GM21526 (cell line): ENCODE measurements at regions not wholly inside any gene's neighbourhood (a gene's known extent, or its start where the extent isn't known, plus 50 kb on each side); places are given as distances from the start of the nearest gene placed in this dataset.

Experiments
- ATAC-seq: cut with Tn5 transposase; IDR thresholded peaks from one replicate; pipeline ENCODE4 v1.9.1; 2021; ENCODE audit warnings: moderate library complexity; ENCODE audit not compliant: unreplicated experiment, low FRiP score

- ATAC-seq: no peak
Measured at GRCh38 chr9:107931071-107931715, 441.6 kb upstream of the KLF4 start.

- ATAC-seq: no peak
Measured at GRCh38 chr9:107929443-107929842, 439.9 kb upstream of the KLF4 start.

- ATAC-seq: no peak
Measured at GRCh38 chr9:107928701-107929371, 439.3 kb upstream of the KLF4 start.

- ATAC-seq: no peak
Measured at GRCh38 chr9:107927276-107927675, 437.7 kb upstream of the KLF4 start.

- ATAC-seq: no peak
Measured at GRCh38 chr9:107925749-107926297, 436.3 kb upstream of the KLF4 start.

GRCh38 chr9:107922260-107922659, 432.7 kb upstream of the KLF4 start:
- no peak for ATAC-seq

- no peak for ATAC-seq
Measured at GRCh38 chr9:107919263-107919662, 429.7 kb upstream of the KLF4 start.

- no peak for ATAC-seq
Measured at GRCh38 chr9:107918749-107919148, 429.2 kb upstream of the KLF4 start.

GRCh38 chr9:107914151-107914550, 424.6 kb upstream of the KLF4 start:
- ATAC-seq: no peak

GRCh38 chr9:107907715-107908114, 418.1 kb upstream of the KLF4 start:
- ATAC-seq: no peak

GRCh38 chr9:107907255-107907654, 417.7 kb upstream of the KLF4 start:
- ATAC-seq: no peak

GRCh38 chr9:107906074-107906473, 416.5 kb upstream of the KLF4 start:
- ATAC-seq: no peak

GRCh38 chr9:107905308-107906020, 415.9 kb upstream of the KLF4 start:
- no peak for ATAC-seq

- no peak for ATAC-seq
Measured at GRCh38 chr9:107899961-107900330, 410.4 kb upstream of the KLF4 start.

- ATAC-seq: no peak
Measured at GRCh38 chr9:107898761-107899160, 409.2 kb upstream of the KLF4 start.

GRCh38 chr9:107896544-107896943, 407.0 kb upstream of the KLF4 start:
- ATAC-seq: no peak

GRCh38 chr9:107895501-107896001, 406.0 kb upstream of the KLF4 start:
- ATAC-seq: no peak

- no peak for ATAC-seq
Measured at GRCh38 chr9:107894572-107895261, 405.1 kb upstream of the KLF4 start.

- ATAC-seq: no peak
Measured at GRCh38 chr9:107890921-107891465, 401.4 kb upstream of the KLF4 start.

GRCh38 chr9:107888773-107889227, 399.2 kb upstream of the KLF4 start:
- ATAC-seq: no peak
